GM12878 (cell line): ENCODE measurements at regions not wholly inside any gene's neighbourhood (a gene's known extent, or its start where the extent isn't known, plus 50 kb on each side); places are given as distances from the start of the nearest gene placed in this dataset.

Experiments
- ATAC-seq: fragments of 200-7000 bp; cut with Tn5 transposase; 3 replicates; pipeline ENCODE4 v1.9.1; 2020; ENCODE audit warnings: mild to moderate bottlenecking, moderate library complexity
- BruUV-seq: library from RNA; stranded (reverse); fragments of 400-500 nt; replicated peaks from 2 replicates; lab custom pipeline; 2021; lab: Mats Ljungman, UMichigan
- CTCF ChIA-PET: fragments of 300-600 bp; sonication (Branson Sonifier 250); formaldehyde crosslinking; extraction: SDS; loops from one replicate; lab custom pipeline; 2021; ENCODE audit warnings: inconsistent platforms; lab: Yijun Ruan, JAX
- POLR2A ChIA-PET: fragments of 350-600 bp; formaldehyde crosslinking; extraction: SDS; loops from one replicate; lab custom pipeline; 2021; ENCODE audit warnings: inconsistent platforms; lab: Charles Lee
- RAD21 ChIA-PET: fragments of 300-600 bp; sonication (Branson Sonifier 250); formaldehyde crosslinking; loops from one replicate; lab custom pipeline; 2023; ENCODE audit warnings: antibody characterized with exemption; ENCODE audit not compliant: unreplicated experiment; lab: Charles Lee
- SMC1A ChIA-PET: fragments of 300-600 bp; sonication (Branson Sonifier 250); formaldehyde crosslinking; loops from one replicate; lab custom pipeline; 2023; ENCODE audit not compliant: unreplicated experiment, uncharacterized antibody; lab: Charles Lee
- DNase-seq: peaks from one replicate; pipeline ENCODE4 v3.0.0-alpha.2; 2011; ENCODE audit warnings: low read depth, low spot score
- FAIRE-seq: peaks from 3 replicates; lab custom pipeline; 2011; peaks lifted over from hg19 to GRCh38; lab: Jason Lieb, UNC
- H2AFZ ChIP-seq: 2 replicates; pipeline ENCODE4 v1.6.0; 2011; ENCODE audit warnings: low read depth, low read length, control low read depth; ENCODE audit not compliant: control insufficient read depth
- H3K27ac ChIP-seq: 2 replicates; pipeline ENCODE4 v1.5.1; 2011; ENCODE audit warnings: control low read depth; ENCODE audit not compliant: control insufficient read depth, insufficient read depth
- H3K27me3 ChIP-seq, 2 experiments: replicated peaks in 1 of 2; 2 replicates each; pipeline versions ENCODE4 v1.6.0 to v1.6.1; 2011; ENCODE audit warnings: low read length in 1 of 2; ENCODE audit not compliant: control insufficient read depth in 2 of 2, insufficient read depth in 2 of 2
- H3K36me3 ChIP-seq, 2 experiments: 2 replicates each; pipeline ENCODE4 v1.5.1; 2011; ENCODE audit warnings: low read length in 1 of 2; ENCODE audit not compliant: control insufficient read depth in 2 of 2, insufficient read depth in 2 of 2
- H3K4me1 ChIP-seq: 2 replicates; pipeline ENCODE4 v1.6.1; 2011; ENCODE audit warnings: mild to moderate bottlenecking, low read length, moderate library complexity, mixed read lengths; ENCODE audit not compliant: control insufficient read depth, insufficient read depth
- H3K4me2 ChIP-seq: 2 replicates; pipeline ENCODE4 v1.6.0; 2011; ENCODE audit warnings: control low read depth; ENCODE audit not compliant: control insufficient read depth, insufficient read depth
- H3K4me3 ChIP-seq: fragments of 200-600 bp; sonication (generic); 2 replicates; pipeline ENCODE4 v1.5.1; 2016
- H3K79me2 ChIP-seq: 2 replicates; pipeline ENCODE4 v1.6.0; 2011; ENCODE audit warnings: low read length; ENCODE audit not compliant: control insufficient read depth, insufficient read depth
- H3K9ac ChIP-seq: 2 replicates; pipeline ENCODE4 v1.8.0; 2011; ENCODE audit warnings: low read length, control low read depth, mixed read lengths; ENCODE audit not compliant: control insufficient read depth, insufficient read depth
- H3K9me3 ChIP-seq: replicated peaks from 3 replicates; pipeline ENCODE4 v1.5.1; 2011; ENCODE audit warnings: mild to moderate bottlenecking, low read length; ENCODE audit not compliant: control insufficient read depth, insufficient read depth
- H4K20me1 ChIP-seq: 2 replicates; pipeline ENCODE4 v1.6.0; 2011; ENCODE audit not compliant: control insufficient read depth, insufficient read depth
- ATF7 ChIP-seq: fragments of 450-650 bp; IDR thresholded peaks from 2 replicates; pipeline ENCODE4 v1.6.1; 2016; ENCODE audit warnings: low read depth, mild to moderate bottlenecking
- CREM ChIP-seq: IDR thresholded peaks from 2 replicates; pipeline ENCODE4 v1.6.1; 2014; ENCODE audit warnings: antibody characterized with exemption, low read depth
- EED ChIP-seq: sonication (generic); IDR thresholded peaks from 2 replicates; pipeline ENCODE4 v1.6.1; 2016; ENCODE audit warnings: antibody characterized with exemption, low read depth
- ETV6 ChIP-seq, 2 experiments: fragments of 450-650 bp in 1 of 2; IDR thresholded peaks in 1 of 2; conservative IDR thresholded peaks in 1 of 2; 2 replicates each; pipeline ENCODE4 v1.6.1; 2014; ENCODE audit warnings: antibody characterized with exemption in 1 of 2, borderline replicate concordance in 1 of 2, low read depth in 1 of 2, mild to moderate bottlenecking in 1 of 2, moderate library complexity in 1 of 2
- IRF4 ChIP-seq: IDR thresholded peaks from 2 replicates; pipeline ENCODE4 v1.6.1; 2011; ENCODE audit warnings: low read depth, low read length
- MEF2B ChIP-seq: fragments of 450-650 bp; IDR thresholded peaks from 2 replicates; pipeline ENCODE4 v1.6.1; 2018; ENCODE audit warnings: mild to moderate bottlenecking, moderate library complexity; ENCODE audit not compliant: partially characterized antibody, poor library complexity, severe bottlenecking
- NFYA ChIP-seq: IDR thresholded peaks from 2 replicates; pipeline ENCODE4 v1.6.1; 2011; ENCODE audit warnings: low read depth, mild to moderate bottlenecking, low read length, improper control_type of control experiment, borderline replicate concordance
- POLR2AphosphoS5 ChIP-seq: IDR thresholded peaks from 2 replicates; pipeline ENCODE4 v1.6.1; 2011; ENCODE audit warnings: mild to moderate bottlenecking, low read length, inconsistent platforms
- PRDM15 ChIP-seq: fragments of 450-650 bp; formaldehyde crosslinking; IDR thresholded peaks from 2 replicates; pipeline ENCODE4 v1.4.0; 2020; ENCODE audit warnings: mild to moderate bottlenecking, moderate library complexity
- RAD51 ChIP-seq: fragments of 450-650 bp; IDR thresholded peaks from 2 replicates; pipeline ENCODE4 v1.6.1; 2016; ENCODE audit warnings: moderate library complexity, mild to moderate bottlenecking, inconsistent platforms
- RBBP5 ChIP-seq: fragments of 200-600 bp; sonication (generic); conservative IDR thresholded peaks from 2 replicates; pipeline ENCODE4 v1.6.1; 2016
- SREBF1 ChIP-seq: IDR thresholded peaks from 2 replicates; pipeline ENCODE4 v1.6.1; 2012; ENCODE audit warnings: mild to moderate bottlenecking, low read length
- YBX1 ChIP-seq: fragments of 450-650 bp; IDR thresholded peaks from 2 replicates; pipeline ENCODE4 v1.6.1; 2016; ENCODE audit warnings: antibody characterized with exemption
- WGBS: methylation state at CpG from one replicate; pipeline ENCODE4 v1.1.6; 2016; ENCODE audit warnings: low lambda C conversion rate; ENCODE audit not compliant: insufficient replicate concordance, insufficient coverage; ENCODE audit errors: missing lambda C conversion rate; 5-methylcytosine and 5-hydroxymethylcytosine counted together
- in situ Hi-C: fragments of 300-500 bp; cut with MboI; formaldehyde crosslinking; loops from 9 replicates; pipeline ENCODE4 v1.14.3; 2018; ENCODE audit warnings: mixed read lengths
- intact Hi-C: fragments of 100-400 bp; cut with micrococcal nuclease; formaldehyde crosslinking; loops from one replicate; pipeline ENCODE4 v1.14.2; 2022; ENCODE audit not compliant: unreplicated experiment
- TF ChIP-seq, protein P1 (sequence below): IDR thresholded peaks from 2 replicates; pipeline ENCODE4 v1.6.1; 2011; ENCODE audit warnings: low read depth, low read length, improper control_type of control experiment, borderline replicate concordance

- ATAC-seq (no peak), DNase-seq (no peak), FAIRE-seq (no peak)
- Histone ChIP-seq H3K9ac (no peak overlapping the region), H3K4me1 (peaks cover 14% of the 10 kb centered on the region), H3K4me3 (no peak overlapping the region), H3K27me3 (no peaks in the 10 kb centered on the region), H3K9me3 (peaks cover 2% of the 10 kb centered on the region; the same call in 2 of the 3 replicates), H3K36me3 (peaks cover 5 to 22% of the 10 kb centered on the region in 2 experiments; a peak in 2 of 4 replicates), H2AFZ (no peak overlapping the region), H3K27ac (no peak overlapping the region), H3K79me2 (no peaks in the 10 kb centered on the region; the same call in 1 of the 2 replicates), H4K20me1 (no peaks in the 10 kb centered on the region), H3K4me2 (no peak overlapping the region)
- intact Hi-C loops (no loop called here), in situ Hi-C loops (no loop called here)
- RAD21 ChIA-PET: interaction anchor here (1.3 kb wide), 1 partner anchor 12 kb away, joined by 5 read pairs; no protein-coding TSS in a partner anchor
- SMC1A ChIA-PET: no interaction called here
- CTCF ChIA-PET: no interaction called here
- TF ChIP-seq NFYA: no peak
- TF ChIP-seq ETV6 (conservative IDR thresholded peaks at IDR 0.05 in 1 of 2, IDR thresholded peaks at IDR 0.05 in 1 of 2; ENCODE audit: borderline replicate concordance in 1 of 2, low read depth in 1 of 2): no peak
- TF ChIP-seq MEF2B: no peak
- 100% methylated on average over 3 of the region's 3 CpGs for WGBS
- no TSS peak for BruUV-seq
- POLR2A ChIA-PET: no interaction called here
These were observed 186.5 kb downstream of the LPIN1 start for GRCh38 chr2:11932962-11933361.

DNA sequence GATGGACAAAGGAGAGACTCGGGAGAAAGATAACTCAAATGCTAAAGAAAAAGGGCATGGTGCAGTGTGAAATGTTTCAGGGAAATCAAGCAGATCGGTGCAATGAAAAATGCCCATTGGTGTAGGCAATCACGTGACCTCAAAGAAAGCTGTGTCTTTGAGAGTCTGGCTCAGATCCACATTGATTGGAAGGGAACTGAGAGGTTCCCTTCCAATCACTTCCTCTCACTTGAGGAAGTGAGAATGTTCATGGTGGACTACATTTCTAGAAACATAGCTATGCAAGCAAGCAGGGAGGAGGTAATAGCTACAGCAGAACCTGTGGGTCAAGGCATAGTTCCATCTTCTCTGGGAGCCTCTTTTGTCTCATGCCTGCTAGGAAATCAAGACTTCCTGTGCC, 187.4 kb downstream of the LPIN1 start:
- DNase-seq: peak; percentile 43
- intact Hi-C loops: no loop called here
- H3K9ac ChIP-seq: no peak overlapping the region
- BruUV-seq: no TSS peak
- no peaks in the 10 kb centered on the region for H3K27me3 ChIP-seq
- H3K4me2 ChIP-seq: no peak overlapping the region
- in situ Hi-C loops: no loop called here
- ChIA-PET RAD21 (interaction anchor here (1.3 kb wide), 1 partner anchor 11 kb away, joined by 5 read pairs; no protein-coding TSS in a partner anchor), SMC1A (interaction anchor here (0.8 to 1.0 kb wide), 2 partner anchors 9 to 72 kb away, joined by 3 read pairs; no protein-coding TSS in a partner anchor), POLR2A (interaction anchor here (1.4 kb wide), 1 partner anchor 10 kb away, joined by 5 read pairs; no protein-coding TSS in a partner anchor), CTCF (interaction anchor here (1.0 kb wide), 2 partner anchors 17 to 72 kb away, joined by 3 read pairs; no protein-coding TSS in a partner anchor)
- H3K36me3 ChIP-seq: peaks cover 5 to 22% of the 10 kb centered on the region in 2 experiments; a peak in 2 of 4 replicates
- peak; percentile 87 for ATAC-seq
- peaks cover 2% of the 10 kb centered on the region; the same call in 2 of the 3 replicates for H3K9me3 ChIP-seq
- H4K20me1 ChIP-seq: no peaks in the 10 kb centered on the region
- no peak overlapping the region for H3K4me3 ChIP-seq
- peak; percentile 75 for FAIRE-seq
- H3K4me1 ChIP-seq: peaks cover 14% of the 10 kb centered on the region
- H2AFZ ChIP-seq: no peak overlapping the region; the same call in 1 of the 2 replicates
- whole genome bisulfite sequencing: 46% methylated on average over 3 of the region's 3 CpGs
- H3K27ac ChIP-seq: no peak overlapping the region
- H3K79me2 ChIP-seq: no peaks in the 10 kb centered on the region; the same call in 1 of the 2 replicates
- TF ChIP-seq RAD51 (peak; percentile 96), RBBP5 (no peak), IRF4 (0 out of 2 replicates have a peak, but pooled peaks have one; percentile 52), CREM (no peak), ATF7 (no peak), EED (0 out of 2 replicates have a peak, but pooled peaks have one; percentile 16), YBX1 (no peak), SREBF1 (no peak), PRDM15 (peak; percentile 64; the same call in 1 of the 2 replicates), POLR2AphosphoS5 (no peak)
- TF ChIP-seq, protein P1, sequence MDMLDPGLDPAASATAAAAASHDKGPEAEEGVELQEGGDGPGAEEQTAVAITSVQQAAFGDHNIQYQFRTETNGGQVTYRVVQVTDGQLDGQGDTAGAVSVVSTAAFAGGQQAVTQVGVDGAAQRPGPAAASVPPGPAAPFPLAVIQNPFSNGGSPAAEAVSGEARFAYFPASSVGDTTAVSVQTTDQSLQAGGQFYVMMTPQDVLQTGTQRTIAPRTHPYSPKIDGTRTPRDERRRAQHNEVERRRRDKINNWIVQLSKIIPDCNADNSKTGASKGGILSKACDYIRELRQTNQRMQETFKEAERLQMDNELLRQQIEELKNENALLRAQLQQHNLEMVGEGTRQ: peak; percentile 12; the same call in 1 of the 2 replicates
